ENCODE measurements at regions not wholly inside any gene's neighbourhood (a gene's known extent, or its start where the extent isn't known, plus 50 kb on each side); places are given as distances from the start of the nearest gene placed in this dataset.
A peak's percentile ranks its signal among the peaks of the same experiment; 100 is the strongest.

DNA sequence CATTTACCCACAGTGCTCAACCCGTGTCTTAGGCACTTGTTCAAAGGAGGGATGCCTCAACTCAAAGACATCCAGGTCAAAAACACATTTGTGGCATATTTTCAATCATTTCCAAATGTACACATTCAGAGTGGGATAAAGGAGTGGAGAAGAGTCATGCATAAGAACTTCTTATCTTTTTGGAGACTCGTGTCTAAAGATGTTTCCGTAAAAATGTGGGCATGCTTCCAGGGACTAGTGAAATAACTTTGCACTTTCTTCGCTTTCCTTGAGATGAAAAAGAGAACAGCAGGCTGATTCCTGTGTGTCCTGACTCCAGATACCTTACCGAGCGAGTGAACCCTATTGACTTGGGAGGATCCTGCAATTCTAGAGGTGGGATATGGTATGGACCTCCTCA, 256.6 kb upstream of the KCNJ16 start:
- no peaks in the 10 kb centered on the region for H3K27me3 ChIP-seq (ENCODE audit: control insufficient read depth in 2 of 2, insufficient read depth in 2 of 2, low read length in 2 of 2)
- no TSS peak for BruUV-seq (replicated peaks)
- H3K9me1 ChIP-seq (ENCODE audit: control insufficient read depth, insufficient read depth, low read length), result no peaks in the 10 kb centered on the region
- peaks cover 7% of the 10 kb centered on the region; the same call in 1 of the 2 replicates for H3K9me3 ChIP-seq (replicated peaks; ENCODE audit: control insufficient read depth, insufficient read depth, low read depth, low read length)
- H3K36me3 ChIP-seq (ENCODE audit: control insufficient read depth, insufficient read depth, low read length), result no peaks in the 10 kb centered on the region
- TF ChIP-seq HNRNPLL (IDR thresholded peaks at IDR 0.05; ENCODE audit: low read depth, low read length, poor library complexity, severe bottlenecking) (peak; percentile 56), TBP (optimal IDR thresholded peaks at IDR 0.05; ENCODE audit: low read depth, low read length) (no peak), ZNF175 (CRISPR knock-in tag; IDR thresholded peaks at IDR 0.05; ENCODE audit: low read depth) (no peak), MAFG (tag; conservative IDR thresholded peaks at IDR 0.05) (no peak), SOX6 (IDR thresholded peaks at IDR 0.05) (no peak), ATF1 (CRISPR knock-in tag; IDR thresholded peaks at IDR 0.05) (no peak), ATF1 (tag; IDR thresholded peaks at IDR 0.05) (no peak)
- TF ChIP-seq, protein P1, sequence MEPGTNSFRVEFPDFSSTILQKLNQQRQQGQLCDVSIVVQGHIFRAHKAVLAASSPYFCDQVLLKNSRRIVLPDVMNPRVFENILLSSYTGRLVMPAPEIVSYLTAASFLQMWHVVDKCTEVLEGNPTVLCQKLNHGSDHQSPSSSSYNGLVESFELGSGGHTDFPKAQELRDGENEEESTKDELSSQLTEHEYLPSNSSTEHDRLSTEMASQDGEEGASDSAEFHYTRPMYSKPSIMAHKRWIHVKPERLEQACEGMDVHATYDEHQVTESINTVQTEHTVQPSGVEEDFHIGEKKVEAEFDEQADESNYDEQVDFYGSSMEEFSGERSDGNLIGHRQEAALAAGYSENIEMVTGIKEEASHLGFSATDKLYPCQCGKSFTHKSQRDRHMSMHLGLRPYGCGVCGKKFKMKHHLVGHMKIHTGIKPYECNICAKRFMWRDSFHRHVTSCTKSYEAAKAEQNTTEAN (CRISPR knock-in tag; IDR thresholded peaks at IDR 0.05), result no peak
- H3K4me3 ChIP-seq, result no peak overlapping the region
- intact Hi-C loops (cut with micrococcal nuclease), result loop anchor here (10.0 kb wide), 1 partner anchor 346 kb away; the partner anchor contains the start of gene KCNJ2
- WGBS (ENCODE audit: insufficient coverage, low coverage, missing lambda C conversion rate), result 5% methylated on average over 5 of the region's 6 CpGs
- in situ Hi-C loops (cut with MboI), result no loop called here
- FAIRE-seq (no peak), DNase-seq (ENCODE audit: extremely low read depth in 1 of 4, low spot score in 3 of 4) (no peak), ATAC-seq (no peak)
- POLR2A ChIA-PET, result no interaction called here
- H3K4me1 ChIP-seq (replicated peaks in 1 of 2; ENCODE audit: control insufficient read depth in 2 of 2, insufficient read depth in 2 of 2, low read length in 2 of 2), result no peaks in the 10 kb centered on the region; a peak in 1 of 5 replicates
- no peak overlapping the region for H3K9ac ChIP-seq (ENCODE audit: insufficient read depth in 1 of 2, low read depth in 2 of 2, low read length in 2 of 2)
- no peak overlapping the region for H3K4me2 ChIP-seq (ENCODE audit: insufficient read depth, low read length)
- H2AFZ ChIP-seq (ENCODE audit: low read depth, low read length), result no peak overlapping the region
- H4K20me1 ChIP-seq (replicated peaks; ENCODE audit: control insufficient read depth, insufficient read depth, low read length), result no peaks in the 10 kb centered on the region
- CTCF ChIA-PET (ENCODE audit: low intra/inter-chr PET ratio), result no interaction called here
- no peaks in the 10 kb centered on the region for H3K79me2 ChIP-seq (ENCODE audit: control insufficient read depth, insufficient read depth, low read length)
- H3K27ac ChIP-seq (ENCODE audit: extremely low read depth, low read depth, low read length), result no peak overlapping the region

Measured in K562 (cell line).